ENCODE measurements at regions not wholly inside any gene's neighbourhood (a gene's known extent, or its start where the extent isn't known, plus 50 kb on each side); places are given as distances from the start of the nearest gene placed in this dataset.

- TF ChIP-seq, protein P1, sequence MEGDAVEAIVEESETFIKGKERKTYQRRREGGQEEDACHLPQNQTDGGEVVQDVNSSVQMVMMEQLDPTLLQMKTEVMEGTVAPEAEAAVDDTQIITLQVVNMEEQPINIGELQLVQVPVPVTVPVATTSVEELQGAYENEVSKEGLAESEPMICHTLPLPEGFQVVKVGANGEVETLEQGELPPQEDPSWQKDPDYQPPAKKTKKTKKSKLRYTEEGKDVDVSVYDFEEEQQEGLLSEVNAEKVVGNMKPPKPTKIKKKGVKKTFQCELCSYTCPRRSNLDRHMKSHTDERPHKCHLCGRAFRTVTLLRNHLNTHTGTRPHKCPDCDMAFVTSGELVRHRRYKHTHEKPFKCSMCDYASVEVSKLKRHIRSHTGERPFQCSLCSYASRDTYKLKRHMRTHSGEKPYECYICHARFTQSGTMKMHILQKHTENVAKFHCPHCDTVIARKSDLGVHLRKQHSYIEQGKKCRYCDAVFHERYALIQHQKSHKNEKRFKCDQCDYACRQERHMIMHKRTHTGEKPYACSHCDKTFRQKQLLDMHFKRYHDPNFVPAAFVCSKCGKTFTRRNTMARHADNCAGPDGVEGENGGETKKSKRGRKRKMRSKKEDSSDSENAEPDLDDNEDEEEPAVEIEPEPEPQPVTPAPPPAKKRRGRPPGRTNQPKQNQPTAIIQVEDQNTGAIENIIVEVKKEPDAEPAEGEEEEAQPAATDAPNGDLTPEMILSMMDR (IDR thresholded peaks at IDR 0.05 in 4 of 5, conservative IDR thresholded peaks at IDR 0.05 in 1 of 5): no peak
- no peak for TF ChIP-seq POLR2A (IDR thresholded peaks at IDR 0.05)
Observed at GRCh38 chr2:238646281-238646680, 201.6 kb upstream of the TWIST2 start.
